Spleen (tissue), 11 donors: ENCODE measurements at regions not wholly inside any gene's neighbourhood (a gene's known extent, or its start where the extent isn't known, plus 50 kb on each side); places are given as distances from the start of the nearest gene placed in this dataset.

Experiments used
- DNase-seq: peaks from one replicate; pipeline ENCODE4 v3.0.0-alpha.2; 2020
- H3K27ac ChIP-seq, 8 donors: fragments of 200-600 bp; sonication (generic) in 7 of 8; 1 replicate in 4 of 8; 2 replicates in 4 of 8; pipeline versions ENCODE4 v1.5.0 to v1.8.0; 2016 to 2021; ENCODE audit warnings: inconsistent platforms in 4 of 8, mild to moderate bottlenecking in 4 of 8, moderate library complexity in 1 of 8
- H3K27me3 ChIP-seq, 7 donors: fragments of 200-600 bp; sonication (generic) in 6 of 7; replicated peaks in 1 of 7; 1 replicate in 4 of 7; 2 replicates in 3 of 7; pipeline versions ENCODE4 v1.5.0 to v1.8.0; 2016 to 2021; ENCODE audit warnings: inconsistent platforms in 3 of 7, mild to moderate bottlenecking in 1 of 7
- H3K36me3 ChIP-seq, 6 donors: fragments of 200-600 bp; sonication (generic) in 5 of 6; 1 replicate in 4 of 6; 2 replicates in 2 of 6; pipeline versions ENCODE4 v1.5.0 to v1.8.0; 2016 to 2021; ENCODE audit warnings: inconsistent platforms in 2 of 6
- H3K4me1 ChIP-seq, 6 donors: fragments of 200-600 bp; sonication (generic) in 5 of 6; 1 replicate in 3 of 6; 2 replicates in 3 of 6; pipeline versions ENCODE4 v1.5.0 to v1.8.0; 2016 to 2021; ENCODE audit warnings: inconsistent platforms in 3 of 6
- H3K4me3 ChIP-seq, 8 donors: fragments of 200-600 bp; sonication (generic) in 7 of 8; 1 replicate in 4 of 8; 2 replicates in 4 of 8; pipeline versions ENCODE4 v1.5.0 to v1.8.0; 2016 to 2021; ENCODE audit warnings: inconsistent platforms in 4 of 8, mild to moderate bottlenecking in 4 of 8, moderate library complexity in 2 of 8
- H3K9me3 ChIP-seq, 8 donors: fragments of 200-600 bp; sonication (generic) in 7 of 8; 1 replicate in 4 of 8; 2 replicates in 4 of 8; pipeline versions ENCODE4 v1.5.0 to v1.8.0; 2016 to 2021; ENCODE audit warnings: inconsistent platforms in 4 of 8
- POLR2A ChIP-seq, 3 donors: fragments of 450-650 bp; IDR thresholded peaks; one replicate each; pipeline ENCODE4 v1.5.1; 2017; ENCODE audit warnings: antibody characterized with exemption in 3 of 3, mild to moderate bottlenecking in 1 of 3
- POLR2AphosphoS5 ChIP-seq, 3 donors: sonication (generic); formaldehyde crosslinking; IDR thresholded peaks; one replicate each; pipeline ENCODE4 v1.5.1; 2017; ENCODE audit warnings: antibody characterized with exemption in 3 of 3
- WGBS, 5 donors: extraction: QIAGEN DNeasy Blood & Tissue Kit in 3 of 5; methylation state at CpG; one replicate each; pipeline versions ENCODE4 v1.1.5 to v1.1.7; 2013 to 2018; 5-methylcytosine and 5-hydroxymethylcytosine counted together
- intact Hi-C: fragments of 100-400 bp; cut with DNase I; formaldehyde crosslinking; loops from one replicate; pipeline ENCODE4 v1.15.0; 2023; ENCODE audit warnings: low total_unique reads
- TF ChIP-seq, protein P1 (sequence below), 11 experiments: fragments of 200-600 bp in 7 of 11; fragments of 450-650 bp in 4 of 11; sonication (generic) in 4 of 11; IDR thresholded peaks in 8 of 11; conservative IDR thresholded peaks in 3 of 11; 1 replicate in 7 of 11; 2 replicates in 4 of 11; pipeline versions ENCODE4 v1.4.0 to v1.8.0; 2016 to 2021; ENCODE audit warnings: antibody characterized with exemption in 11 of 11, inconsistent platforms in 4 of 11, mild to moderate bottlenecking in 1 of 11
- donor health status: healthy with polysubstance abuse.
- donor health status: DM: no; HTN: no; CAD: no; lungs with moderate emphysema.
- donor health status: DM: no; HTN: no; CAD: no.
- donor health status: Bipolar disorder and iron deficiency.
- donor health status: healthy.
- donor health status: DM: no; HTN: no; CAD: no.
- donor health status: DM: yes; HTN: yes; CAD: no.

DNA sequence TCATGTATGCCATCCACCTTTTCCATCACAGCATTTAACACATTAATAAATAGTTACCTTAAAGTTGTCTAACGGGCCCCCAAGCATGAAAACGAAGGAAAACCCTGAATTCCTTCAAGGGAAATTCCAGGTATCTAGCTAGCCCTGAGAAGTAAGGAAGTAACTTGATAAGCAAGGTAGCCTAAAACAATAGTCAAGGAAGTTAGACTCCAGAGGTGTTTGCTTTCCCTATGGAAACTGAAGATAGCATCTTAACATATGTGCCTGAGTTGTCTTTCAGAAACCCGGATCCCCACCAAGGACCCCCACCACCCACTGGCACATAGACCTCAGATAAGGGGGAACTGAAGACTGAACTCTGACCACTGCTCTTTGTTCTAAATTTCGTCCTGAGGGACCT lies 127.4 kb downstream of the TBXT start:
- intact Hi-C loops: no loop called here
- WGBS, 5 donors: 46 to 49% (median 47%) methylated on average over 4 of the region's 4 CpGs
- H3K4me3 ChIP-seq: no peak overlapping the region
- peaks cover 0 to 16% (median 0%) of the 10 kb centered on the region in 7 donors for H3K27me3 ChIP-seq
- H3K27ac ChIP-seq: no peak overlapping the region
- no peaks in the 10 kb centered on the region for H3K4me1 ChIP-seq
- TF ChIP-seq, protein P1, sequence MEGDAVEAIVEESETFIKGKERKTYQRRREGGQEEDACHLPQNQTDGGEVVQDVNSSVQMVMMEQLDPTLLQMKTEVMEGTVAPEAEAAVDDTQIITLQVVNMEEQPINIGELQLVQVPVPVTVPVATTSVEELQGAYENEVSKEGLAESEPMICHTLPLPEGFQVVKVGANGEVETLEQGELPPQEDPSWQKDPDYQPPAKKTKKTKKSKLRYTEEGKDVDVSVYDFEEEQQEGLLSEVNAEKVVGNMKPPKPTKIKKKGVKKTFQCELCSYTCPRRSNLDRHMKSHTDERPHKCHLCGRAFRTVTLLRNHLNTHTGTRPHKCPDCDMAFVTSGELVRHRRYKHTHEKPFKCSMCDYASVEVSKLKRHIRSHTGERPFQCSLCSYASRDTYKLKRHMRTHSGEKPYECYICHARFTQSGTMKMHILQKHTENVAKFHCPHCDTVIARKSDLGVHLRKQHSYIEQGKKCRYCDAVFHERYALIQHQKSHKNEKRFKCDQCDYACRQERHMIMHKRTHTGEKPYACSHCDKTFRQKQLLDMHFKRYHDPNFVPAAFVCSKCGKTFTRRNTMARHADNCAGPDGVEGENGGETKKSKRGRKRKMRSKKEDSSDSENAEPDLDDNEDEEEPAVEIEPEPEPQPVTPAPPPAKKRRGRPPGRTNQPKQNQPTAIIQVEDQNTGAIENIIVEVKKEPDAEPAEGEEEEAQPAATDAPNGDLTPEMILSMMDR (IDR thresholded peaks at IDR 0.05 in 8 of 11, conservative IDR thresholded peaks at IDR 0.05 in 3 of 11): no peak
- TF ChIP-seq POLR2A (IDR thresholded peaks at IDR 0.05) (no peak), POLR2AphosphoS5 (IDR thresholded peaks at IDR 0.05) (no peak)
- H3K9me3 ChIP-seq: peaks cover 0 to 17% (median 11%) of the 10 kb centered on the region in 8 donors
- no peak for DNase-seq
- H3K36me3 ChIP-seq: no peaks in the 10 kb centered on the region

DNA sequence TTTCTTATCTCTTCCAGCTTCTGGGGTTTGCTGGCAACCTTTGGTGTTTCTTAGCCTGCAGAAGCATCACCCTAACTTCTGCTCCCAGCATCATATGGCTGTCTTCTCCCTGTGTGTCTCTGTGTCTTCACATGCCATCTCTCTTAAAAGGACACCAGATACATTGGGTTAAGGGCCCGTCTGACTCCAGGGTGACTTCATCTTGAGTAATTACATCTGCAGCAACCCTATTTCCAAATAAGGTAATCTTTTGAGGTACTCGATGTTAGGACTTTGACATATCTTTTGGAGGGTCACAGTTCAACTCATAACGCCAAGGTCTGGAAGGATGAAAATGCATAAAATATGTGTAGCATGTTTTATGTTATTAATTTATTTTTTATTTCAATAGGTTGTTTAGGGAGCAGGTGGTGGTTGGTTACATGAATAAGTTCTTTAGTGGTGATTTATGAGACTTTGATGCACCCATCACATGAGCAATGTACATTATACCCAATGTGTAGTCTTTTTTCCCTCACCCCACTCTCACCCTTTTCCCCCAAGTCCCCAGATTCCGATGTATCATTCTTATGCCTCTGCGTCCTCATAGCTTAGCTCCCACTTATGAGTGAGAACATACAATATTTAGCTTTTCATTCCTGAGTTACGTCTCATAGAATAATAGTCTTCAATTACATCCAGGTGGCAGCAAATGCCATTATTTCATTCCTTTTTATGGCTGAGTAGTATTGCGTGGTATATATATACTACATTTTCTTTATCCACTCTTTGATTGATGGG lies 131.1 kb downstream of the TBXT start:
- H3K9me3 ChIP-seq: peaks cover 0 to 17% (median 11%) of the 10 kb centered on the region in 8 donors
- no peak overlapping the region for H3K4me3 ChIP-seq
- no peaks in the 10 kb centered on the region for H3K36me3 ChIP-seq
- H3K27me3 ChIP-seq: no peaks in the 10 kb centered on the region
- H3K27ac ChIP-seq: no peak overlapping the region
- H3K4me1 ChIP-seq: no peaks in the 10 kb centered on the region
- intact Hi-C loops: no loop called here
- WGBS, 5 donors: 78 to 86% (median 83%) methylated on average over 7 of the region's 7 CpGs
- TF ChIP-seq POLR2A (IDR thresholded peaks at IDR 0.05) (no peak), POLR2AphosphoS5 (IDR thresholded peaks at IDR 0.05) (no peak)
- TF ChIP-seq, protein P1 (IDR thresholded peaks at IDR 0.05 in 8 of 11, conservative IDR thresholded peaks at IDR 0.05 in 3 of 11): no peak
- no peak for DNase-seq

DNA sequence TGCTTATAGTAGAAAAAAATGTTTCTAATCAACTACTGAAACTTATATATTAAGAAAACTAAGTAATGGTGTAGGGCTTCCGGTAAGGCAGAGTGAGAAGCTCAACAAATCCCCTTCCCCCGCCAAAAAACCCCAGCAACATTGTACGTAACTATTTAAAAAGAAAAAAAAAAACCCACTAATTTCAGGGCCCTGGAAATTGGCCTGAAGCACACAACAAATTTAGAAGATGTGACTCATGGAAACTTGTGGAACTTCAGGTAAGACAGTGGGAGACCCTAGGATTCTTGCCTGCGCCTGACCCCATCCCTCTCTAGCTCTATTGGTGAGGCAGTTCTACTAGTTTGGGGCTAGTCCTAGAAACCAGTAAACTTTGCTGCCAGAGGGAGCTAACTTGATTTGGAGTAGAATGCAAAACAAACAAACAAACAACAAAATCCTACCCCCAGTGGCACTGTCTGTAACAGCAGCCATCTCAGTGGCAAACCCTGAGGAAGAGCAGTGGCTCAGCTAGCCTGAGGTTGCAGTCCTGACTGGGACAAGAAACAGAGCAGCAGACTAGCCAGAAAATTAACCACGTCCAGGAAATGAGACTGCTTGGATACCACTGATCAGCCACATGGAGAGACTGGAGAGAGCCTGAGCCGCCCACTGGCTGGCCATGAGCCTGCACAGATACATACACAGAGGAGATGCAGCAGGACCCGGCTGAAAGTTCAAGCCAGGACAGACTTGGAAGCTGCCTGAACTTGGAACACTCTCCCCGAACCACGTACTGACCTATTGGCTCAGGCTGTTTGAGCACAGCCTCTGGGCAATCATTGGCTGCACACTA lies 135.1 kb downstream of the TBXT start:
- no peak for DNase-seq
- intact Hi-C loops: no loop called here
- peak in 1 of 3 donors; percentile 40 for TF ChIP-seq POLR2AphosphoS5 (IDR thresholded peaks at IDR 0.05)
- TF ChIP-seq, protein P1 (IDR thresholded peaks at IDR 0.05 in 8 of 11, conservative IDR thresholded peaks at IDR 0.05 in 3 of 11): peak in 3 of 11 experiments; percentile 14 to 18 (median 15)
- no peak for TF ChIP-seq POLR2A (IDR thresholded peaks at IDR 0.05)
- Histone ChIP-seq H3K27ac (peak overlapping the region in 1 of 8 donors; percentile 17), H3K36me3 (no peaks in the 10 kb centered on the region), H3K27me3 (no peaks in the 10 kb centered on the region), H3K4me3 (no peak overlapping the region), H3K4me1 (no peaks in the 10 kb centered on the region), H3K9me3 (peaks cover 0 to 10% (median 5%) of the 10 kb centered on the region in 8 donors)
- 68 to 78% (median 72%) methylated on average over 9 of the region's 9 CpGs for WGBS, 5 donors

DNA sequence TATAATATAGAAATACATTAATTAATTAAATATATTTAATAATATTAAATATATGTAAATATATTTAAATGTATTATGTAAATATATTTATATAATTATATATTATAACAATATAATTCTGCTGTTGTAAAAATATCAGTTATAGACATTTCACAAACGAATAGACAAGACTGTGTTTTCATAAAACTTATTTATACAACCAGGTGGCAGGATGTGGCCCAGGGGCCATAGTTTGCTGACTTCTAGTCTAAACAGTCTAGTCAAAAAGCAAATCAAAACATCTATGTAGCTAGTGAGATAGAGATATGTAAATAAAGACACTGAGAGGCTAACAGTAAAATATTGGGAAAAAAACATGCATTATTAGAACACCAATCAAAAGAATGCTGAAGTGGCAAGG lies 136.4 kb downstream of the TBXT start:
- Histone ChIP-seq H3K4me3 (no peak overlapping the region), H3K9me3 (no peaks in the 10 kb centered on the region), H3K36me3 (no peaks in the 10 kb centered on the region), H3K27me3 (no peaks in the 10 kb centered on the region), H3K4me1 (no peaks in the 10 kb centered on the region), H3K27ac (no peak overlapping the region)
- intact Hi-C loops: no loop called here
- WGBS, 5 donors: 63 to 79% (median 69%) methylated on average over 1 of the region's 1 CpG
- DNase-seq: no peak
- TF ChIP-seq POLR2A (IDR thresholded peaks at IDR 0.05) (no peak), POLR2AphosphoS5 (IDR thresholded peaks at IDR 0.05) (no peak)
- TF ChIP-seq, protein P1 (IDR thresholded peaks at IDR 0.05 in 8 of 11, conservative IDR thresholded peaks at IDR 0.05 in 3 of 11): no peak
